ENCODE measurements at regions not wholly inside any gene's neighbourhood (a gene's known extent, or its start where the extent isn't known, plus 50 kb on each side); places are given as distances from the start of the nearest gene placed in this dataset.

DNA sequence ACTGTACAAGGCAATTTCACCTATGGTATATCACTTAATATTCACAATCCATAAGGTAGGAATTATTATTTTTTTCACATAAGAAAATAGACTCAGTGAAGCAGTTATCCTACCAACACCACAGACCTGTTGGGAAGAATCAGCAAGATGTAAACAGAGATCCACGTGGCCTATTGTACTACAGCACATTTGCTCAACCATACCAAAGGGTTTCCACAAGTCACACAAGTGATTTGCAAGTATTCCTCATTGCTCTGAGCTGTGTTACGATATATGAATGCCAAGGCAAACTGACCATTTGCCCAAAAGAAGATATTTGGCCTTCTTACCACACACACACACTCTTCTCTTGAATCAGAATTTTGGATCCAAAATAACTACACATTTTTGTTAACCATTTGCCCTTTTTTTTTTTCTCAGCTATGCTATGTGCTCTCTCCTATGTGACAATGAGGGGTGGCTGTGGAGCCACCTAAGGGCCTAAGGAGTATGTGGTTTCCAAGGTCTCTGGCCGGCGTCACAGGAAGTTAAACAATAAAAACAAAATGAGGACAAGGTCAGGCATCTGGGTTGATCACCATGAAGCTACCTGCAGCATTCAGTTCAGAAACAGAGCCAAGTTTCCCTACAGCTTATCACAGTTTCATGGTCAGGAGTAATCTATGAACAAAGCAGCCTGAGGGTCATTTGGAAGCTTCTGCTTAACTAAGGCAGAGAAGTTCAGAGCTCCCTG, 171.0 kb upstream of the FREM1 start:
- no peak overlapping the region for H3K27ac ChIP-seq
- TF ChIP-seq, protein P1, sequence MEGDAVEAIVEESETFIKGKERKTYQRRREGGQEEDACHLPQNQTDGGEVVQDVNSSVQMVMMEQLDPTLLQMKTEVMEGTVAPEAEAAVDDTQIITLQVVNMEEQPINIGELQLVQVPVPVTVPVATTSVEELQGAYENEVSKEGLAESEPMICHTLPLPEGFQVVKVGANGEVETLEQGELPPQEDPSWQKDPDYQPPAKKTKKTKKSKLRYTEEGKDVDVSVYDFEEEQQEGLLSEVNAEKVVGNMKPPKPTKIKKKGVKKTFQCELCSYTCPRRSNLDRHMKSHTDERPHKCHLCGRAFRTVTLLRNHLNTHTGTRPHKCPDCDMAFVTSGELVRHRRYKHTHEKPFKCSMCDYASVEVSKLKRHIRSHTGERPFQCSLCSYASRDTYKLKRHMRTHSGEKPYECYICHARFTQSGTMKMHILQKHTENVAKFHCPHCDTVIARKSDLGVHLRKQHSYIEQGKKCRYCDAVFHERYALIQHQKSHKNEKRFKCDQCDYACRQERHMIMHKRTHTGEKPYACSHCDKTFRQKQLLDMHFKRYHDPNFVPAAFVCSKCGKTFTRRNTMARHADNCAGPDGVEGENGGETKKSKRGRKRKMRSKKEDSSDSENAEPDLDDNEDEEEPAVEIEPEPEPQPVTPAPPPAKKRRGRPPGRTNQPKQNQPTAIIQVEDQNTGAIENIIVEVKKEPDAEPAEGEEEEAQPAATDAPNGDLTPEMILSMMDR (IDR thresholded peaks at IDR 0.05 in 4 of 5, conservative IDR thresholded peaks at IDR 0.05 in 1 of 5) = no peak
- TF ChIP-seq POLR2A (IDR thresholded peaks at IDR 0.05) = no peak
- no peak overlapping the region for H3K4me3 ChIP-seq
- H3K27me3 ChIP-seq = no peaks in the 10 kb centered on the region
- in situ Hi-C loops (cut with MboI; ENCODE audit: low sequenced_read_pairs in 4 of 4) = no loop called here
- no peaks in the 10 kb centered on the region for H3K4me1 ChIP-seq
- no peaks in the 10 kb centered on the region for H3K36me3 ChIP-seq
- DNase-seq = no peak
- H3K9me3 ChIP-seq = no peaks in the 10 kb centered on the region
- ATAC-seq = no peak
- intact Hi-C loops (cut with DNase I; ENCODE audit: low total_unique reads) = no loop called here

DNA sequence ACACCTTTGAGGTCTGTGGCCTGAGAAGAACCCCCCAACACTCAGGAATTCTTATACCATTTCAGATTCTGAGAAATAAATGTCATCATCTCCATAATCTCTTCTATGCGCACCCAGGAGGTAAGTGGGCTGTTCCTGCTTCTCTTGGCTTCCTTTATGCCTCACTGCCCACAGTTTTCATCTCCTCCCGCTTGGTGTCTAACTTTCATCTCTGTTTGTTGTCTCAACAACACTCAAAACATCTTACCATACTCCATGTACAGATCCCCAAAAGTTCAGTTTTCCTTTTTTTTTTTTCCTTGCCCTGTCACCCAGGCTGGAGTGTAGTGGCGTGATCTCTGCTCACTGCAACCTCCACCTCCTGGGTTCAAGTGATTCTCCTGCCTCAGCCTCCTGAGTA, 170.2 kb upstream of the FREM1 start:
- Histone ChIP-seq H3K4me1 (no peaks in the 10 kb centered on the region), H3K4me3 (no peak overlapping the region), H3K27ac (no peak overlapping the region), H3K27me3 (no peaks in the 10 kb centered on the region), H3K36me3 (no peaks in the 10 kb centered on the region), H3K9me3 (no peaks in the 10 kb centered on the region)
- DNase-seq (no peak), ATAC-seq (no peak)
- intact Hi-C loops (cut with DNase I; ENCODE audit: low total_unique reads) = no loop called here
- TF ChIP-seq, protein P1 (IDR thresholded peaks at IDR 0.05 in 4 of 5, conservative IDR thresholded peaks at IDR 0.05 in 1 of 5) = no peak
- no peak for TF ChIP-seq POLR2A (IDR thresholded peaks at IDR 0.05)
- in situ Hi-C loops (cut with MboI; ENCODE audit: low sequenced_read_pairs in 4 of 4) = no loop called here

DNA sequence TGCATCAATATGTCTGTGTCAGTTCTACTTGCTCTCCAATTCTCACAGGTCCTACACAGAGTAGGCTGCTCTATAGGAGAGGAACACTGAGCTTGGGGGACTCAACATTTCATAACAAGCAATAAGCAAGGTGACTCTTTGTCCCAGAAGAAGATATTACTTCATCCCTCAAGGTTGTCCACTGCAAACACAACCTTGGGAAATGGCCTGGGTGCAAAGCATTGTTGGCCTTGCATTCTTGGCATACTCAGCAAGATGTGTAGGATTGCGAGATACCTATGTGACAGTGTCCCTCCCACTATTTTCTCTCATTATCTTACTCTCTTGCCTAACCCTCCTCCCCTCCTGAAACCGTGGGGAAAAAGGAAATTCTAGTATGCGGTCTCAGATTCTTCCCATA, 169.8 kb upstream of the FREM1 start:
- no peak overlapping the region for H3K4me3 ChIP-seq
- TF ChIP-seq POLR2A (IDR thresholded peaks at IDR 0.05) = no peak
- TF ChIP-seq, protein P1 (IDR thresholded peaks at IDR 0.05 in 4 of 5, conservative IDR thresholded peaks at IDR 0.05 in 1 of 5) = no peak
- DNase-seq = no peak
- H3K4me1 ChIP-seq = no peaks in the 10 kb centered on the region
- no peaks in the 10 kb centered on the region for H3K9me3 ChIP-seq
- ATAC-seq = no peak
- no peaks in the 10 kb centered on the region for H3K36me3 ChIP-seq
- intact Hi-C loops (cut with DNase I; ENCODE audit: low total_unique reads) (no loop called here), in situ Hi-C loops (cut with MboI; ENCODE audit: low sequenced_read_pairs in 4 of 4) (no loop called here)
- no peaks in the 10 kb centered on the region for H3K27me3 ChIP-seq
- H3K27ac ChIP-seq = no peak overlapping the region

DNA sequence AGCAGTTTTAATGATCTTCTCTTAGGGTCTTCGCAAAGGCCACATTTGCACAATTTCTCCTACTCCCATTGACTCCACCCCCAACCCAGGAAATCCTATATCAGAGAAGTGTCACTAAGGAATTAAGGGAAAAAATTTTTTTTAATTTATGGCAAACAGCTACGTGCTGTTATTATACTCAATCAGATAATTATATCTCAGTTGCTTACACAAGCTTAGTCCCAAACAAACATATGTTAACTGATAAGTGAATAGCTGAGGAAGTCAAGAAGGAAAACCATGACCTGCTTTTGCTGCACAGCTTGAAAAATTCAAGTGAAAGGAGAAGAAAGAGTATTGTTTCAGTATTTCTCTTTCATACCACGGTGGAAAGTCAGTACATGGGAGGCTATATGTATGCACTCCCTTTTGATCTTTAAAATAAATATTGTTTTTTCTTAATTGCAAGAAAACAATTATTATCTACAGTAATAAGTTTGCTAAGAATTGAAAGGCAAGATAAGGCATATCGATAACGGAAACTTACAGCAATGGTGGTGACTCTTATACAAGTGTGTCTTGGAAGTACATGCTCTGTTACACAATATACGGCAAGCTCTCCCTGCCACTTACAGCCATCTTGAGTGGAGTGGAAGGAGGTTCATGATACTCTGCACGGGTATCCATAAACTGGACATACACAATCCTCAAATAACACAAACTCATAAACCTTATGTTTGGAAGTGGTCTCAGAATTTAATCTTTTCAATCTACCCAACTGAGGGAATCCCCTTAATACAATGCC, 167.9 kb upstream of the FREM1 start:
- ATAC-seq (no peak), DNase-seq (no peak)
- H3K9me3 ChIP-seq = no peaks in the 10 kb centered on the region
- no peaks in the 10 kb centered on the region for H3K27me3 ChIP-seq
- H3K27ac ChIP-seq = no peak overlapping the region
- no peaks in the 10 kb centered on the region for H3K4me1 ChIP-seq
- in situ Hi-C loops (cut with MboI; ENCODE audit: low sequenced_read_pairs in 4 of 4) = no loop called here
- H3K4me3 ChIP-seq = no peak overlapping the region
- no peaks in the 10 kb centered on the region for H3K36me3 ChIP-seq
- no peak for TF ChIP-seq POLR2A (IDR thresholded peaks at IDR 0.05)
- TF ChIP-seq, protein P1 (IDR thresholded peaks at IDR 0.05 in 4 of 5, conservative IDR thresholded peaks at IDR 0.05 in 1 of 5) = no peak
- intact Hi-C loops (cut with DNase I; ENCODE audit: low total_unique reads) = no loop called here
